ENCODE measurements at regions not wholly inside any gene's neighbourhood (a gene's known extent, or its start where the extent isn't known, plus 50 kb on each side); places are given as distances from the start of the nearest gene placed in this dataset.
A peak's percentile ranks its signal among the peaks of the same experiment; 100 is the strongest.
"Not testable (repeated sequence)": the region's sequence is repeated elsewhere in the genome, so short reads cannot be mapped to it uniquely, and the experiment has no call there.

DNA sequence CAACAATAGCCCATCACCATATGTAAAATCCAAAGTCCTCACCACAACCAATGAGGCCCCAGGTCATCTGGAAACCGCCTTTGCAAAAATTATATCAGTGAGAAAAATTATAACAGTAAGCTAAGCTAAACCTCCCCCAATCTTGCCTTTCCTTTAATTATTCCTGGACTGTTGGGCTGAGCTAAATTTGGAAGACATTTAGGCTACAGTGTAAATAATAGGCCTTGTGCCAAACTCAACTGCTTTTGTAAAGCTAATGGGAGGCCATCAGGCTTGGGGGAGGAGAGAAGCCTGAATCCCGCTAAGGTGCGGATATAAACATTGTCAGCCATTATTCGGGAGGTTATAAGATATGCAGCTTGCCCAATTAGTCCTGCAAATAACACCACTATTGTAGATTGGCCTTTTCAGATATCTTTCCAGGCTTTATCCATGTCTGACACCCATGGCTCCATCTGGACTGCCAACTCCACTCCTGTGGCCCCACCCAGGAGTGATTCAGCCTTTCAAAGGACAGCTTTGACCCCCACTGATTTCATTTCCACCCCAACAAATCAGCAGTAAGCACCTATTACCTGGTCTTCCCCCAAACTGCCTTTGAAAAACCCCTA lies 53.0 kb upstream of the CA12 start:
- DNase-seq (ENCODE audit: low read depth): no peak

GRCh38 chr15:63435204-63435820 lies 53.7 kb upstream of the CA12 start:
- no peak for DNase-seq (ENCODE audit: low read depth)

- DNase-seq (ENCODE audit: low read depth): no peak
These were observed 54.7 kb upstream of the CA12 start for GRCh38 chr15:63436341-63436740.

- DNase-seq (ENCODE audit: low read depth): peak; percentile 71
These were observed 55.3 kb upstream of the CA12 start for GRCh38 chr15:63436872-63437375.

- DNase-seq (ENCODE audit: low read depth): no peak
These were observed 58.1 kb upstream of the CA12 start for GRCh38 chr15:63439536-63440264.

DNA sequence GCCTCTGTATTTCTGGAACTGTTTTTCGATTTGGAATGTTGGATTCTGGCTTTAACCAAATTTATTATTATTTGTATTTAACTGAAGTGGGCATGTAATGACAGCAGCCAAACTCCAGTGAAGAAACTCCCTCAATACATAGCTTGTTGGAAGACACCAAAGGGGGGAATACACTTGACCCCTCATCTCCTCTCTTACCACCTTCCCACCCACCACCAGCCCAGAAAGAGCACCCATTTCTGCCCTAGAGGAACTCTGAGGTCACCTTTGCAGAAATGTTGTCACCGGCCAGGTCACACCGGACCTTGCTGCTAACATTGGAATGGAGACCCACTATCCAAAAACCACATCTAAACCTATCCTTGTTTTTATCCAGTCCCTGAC lies 58.6 kb upstream of the CA12 start:
- no peak for DNase-seq (ENCODE audit: low read depth)

GRCh38 chr15:63440756-63441155 lies 59.1 kb upstream of the CA12 start:
- DNase-seq (ENCODE audit: low read depth): no peak

GRCh38 chr15:63441266-63441665 lies 59.6 kb upstream of the CA12 start:
- no peak for DNase-seq (ENCODE audit: low read depth)

- DNase-seq (ENCODE audit: low read depth): no peak
These were observed 60.4 kb upstream of the CA12 start for GRCh38 chr15:63442080-63442479.

- no peak for DNase-seq (ENCODE audit: low read depth)
These were observed 59.8 kb upstream of the USP3 start for GRCh38 chr15:63444611-63445010.

DNA sequence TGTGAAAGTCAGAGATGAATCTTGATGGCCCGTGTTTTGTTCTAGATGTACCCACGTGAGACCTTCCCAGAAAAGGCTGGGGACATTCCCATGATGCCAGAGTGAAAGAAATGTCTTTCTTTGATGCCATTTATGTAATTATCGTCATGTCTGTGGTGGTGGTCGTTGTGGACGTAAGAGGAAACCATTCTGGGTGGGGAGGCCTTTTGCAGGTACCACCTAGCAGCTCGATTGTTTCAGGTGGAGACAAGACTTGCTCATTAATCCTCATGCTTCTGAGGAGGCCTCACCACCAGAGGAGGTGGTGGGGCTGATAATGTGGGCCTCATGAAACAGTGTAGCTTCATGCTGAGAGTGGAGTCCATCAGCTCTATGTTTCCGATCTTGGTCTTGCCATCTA lies 58.1 kb upstream of the USP3 start:
- no peak for DNase-seq (ENCODE audit: low read depth)

DNA sequence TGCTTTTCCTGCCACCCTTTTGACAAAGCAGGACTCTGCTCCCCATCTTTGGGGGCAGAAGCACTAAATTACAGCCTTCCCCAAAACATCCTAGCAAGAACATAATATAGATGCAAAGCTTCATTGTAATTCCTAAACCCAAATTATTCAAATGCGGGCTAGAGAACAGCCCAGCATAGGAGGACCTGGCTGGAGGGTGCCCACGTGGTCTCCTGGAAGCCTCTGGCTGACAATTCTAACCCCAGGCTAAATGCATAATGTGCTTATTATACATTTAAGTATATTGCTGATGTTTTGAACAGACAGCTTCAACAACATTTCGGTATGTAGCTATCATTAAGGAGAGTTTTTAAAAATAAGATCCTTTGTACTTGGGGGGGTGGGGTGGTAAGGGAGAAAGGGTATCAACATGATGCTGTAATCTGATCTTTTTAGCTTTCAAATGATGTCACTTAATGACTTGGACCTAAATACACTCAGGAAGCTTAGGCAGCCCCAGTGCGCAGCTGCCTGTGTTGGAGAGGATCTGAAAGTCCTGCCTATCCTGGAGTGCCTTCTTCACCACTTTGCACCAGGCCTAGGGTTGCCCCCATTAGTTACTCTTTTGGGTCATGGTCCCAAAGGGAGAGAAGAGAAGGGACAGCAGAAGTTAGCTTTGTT lies 57.2 kb upstream of the USP3 start:
- DNase-seq (ENCODE audit: low read depth): no peak

GRCh38 chr15:63448266-63448665 lies 56.1 kb upstream of the USP3 start:
- DNase-seq (ENCODE audit: low read depth): no peak

DNA sequence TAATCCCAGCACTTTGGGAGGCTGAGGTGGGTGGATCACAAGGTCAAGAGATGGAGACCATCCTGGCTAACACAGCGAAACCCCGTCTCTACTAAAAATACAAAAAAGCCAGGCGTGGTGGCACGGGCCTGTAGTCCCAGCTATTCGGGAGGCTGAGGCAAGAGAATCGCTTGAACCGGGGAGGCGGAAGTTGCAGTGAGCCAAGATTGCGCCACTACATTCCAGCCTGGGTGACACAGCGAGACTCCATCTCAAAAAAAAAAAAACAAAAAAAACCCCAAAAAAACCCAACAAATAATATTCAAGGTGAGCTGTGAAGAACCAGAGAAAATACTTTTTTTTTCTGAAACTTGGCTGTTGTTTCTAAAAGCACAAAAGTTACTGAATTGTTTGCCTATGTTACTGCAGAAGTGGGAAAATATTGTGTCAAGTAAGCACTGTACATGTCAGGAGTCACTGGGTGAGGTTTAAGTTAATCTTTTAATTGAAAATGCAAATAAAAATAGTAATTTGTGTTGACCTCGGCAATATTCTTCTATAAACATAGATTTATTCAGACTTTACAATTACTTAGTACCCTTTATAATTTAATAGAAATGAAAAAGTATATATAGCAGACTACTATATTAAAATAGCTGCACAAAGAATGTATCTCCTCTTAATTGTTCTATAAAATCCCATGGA lies 55.4 kb upstream of the USP3 start:
- not testable (repeated sequence) for DNase-seq (ENCODE audit: low read depth)

- no peak for DNase-seq (ENCODE audit: low read depth)
These were observed 54.7 kb upstream of the USP3 start for GRCh38 chr15:63449731-63450130.

DNA sequence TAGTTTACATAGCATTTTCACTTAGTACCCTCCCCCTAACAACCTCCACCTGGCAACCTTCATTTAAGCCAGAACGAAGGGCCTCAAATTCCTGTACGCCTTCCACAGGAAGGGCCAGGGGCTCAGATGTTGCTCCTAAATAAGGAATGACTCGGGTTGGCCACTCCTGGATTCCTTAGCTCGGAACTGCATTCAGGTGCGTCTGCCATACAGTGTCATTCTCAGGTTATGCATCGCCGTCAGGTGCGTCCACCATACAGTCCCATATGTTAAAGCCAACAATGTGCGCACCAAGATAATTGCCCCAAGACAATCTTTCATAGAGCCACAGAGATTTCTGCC lies 53.5 kb upstream of the USP3 start:
- no peak for DNase-seq (ENCODE audit: low read depth)

GRCh38 chr15:63451671-63452315 lies 52.6 kb upstream of the USP3 start:
- DNase-seq (ENCODE audit: low read depth): no peak

GRCh38 chr15:63452552-63453136 lies 51.7 kb upstream of the USP3 start:
- no peak for DNase-seq (ENCODE audit: low read depth)

GRCh38 chr15:63453186-63453905 lies 51.0 kb upstream of the USP3 start:
- DNase-seq (ENCODE audit: low read depth): no peak

DNA sequence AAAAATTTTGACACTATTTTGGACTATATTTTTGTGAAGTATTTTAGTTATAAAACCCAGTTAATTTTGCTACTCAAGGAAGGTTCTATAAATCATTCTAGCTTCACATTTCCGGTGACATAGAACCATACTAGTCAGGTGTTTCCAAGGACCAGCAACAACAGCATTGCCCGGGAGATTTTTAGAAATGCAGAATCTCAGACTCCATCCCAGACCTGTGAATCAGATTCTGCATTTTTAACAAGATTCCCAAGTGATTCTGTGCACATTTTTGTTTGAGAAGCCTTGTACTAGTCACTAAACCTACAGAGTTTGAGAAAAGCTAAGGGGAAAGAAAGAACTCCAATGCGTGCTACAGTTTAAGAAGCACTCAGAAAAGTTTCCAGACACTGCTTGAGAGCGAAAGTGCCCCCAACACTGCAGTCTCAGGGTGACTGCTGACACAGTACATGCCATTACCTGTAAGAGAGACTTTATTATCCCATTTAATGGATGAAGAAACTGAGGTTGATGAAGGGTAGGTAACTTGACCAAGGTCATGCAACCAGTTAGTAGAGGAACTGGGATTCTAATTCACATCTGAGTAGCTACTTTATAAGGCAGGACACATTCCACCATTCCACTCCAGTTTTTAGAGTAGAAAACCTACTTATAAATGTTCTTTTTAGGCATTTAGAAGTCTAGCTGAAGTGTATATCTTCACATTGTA lies 49.7 kb upstream of the USP3 start:
- no peak for DNase-seq (ENCODE audit: low read depth)

Data from CMK (cell line).